ES-I3 (cell line): ENCODE measurements at regions not wholly inside any gene's neighbourhood (a gene's known extent, or its start where the extent isn't known, plus 50 kb on each side); places are given as distances from the start of the nearest gene placed in this dataset.

Source experiments
- H3K36me3 ChIP-seq: 2 replicates; pipeline ENCODE4 v1.6.1; 2013; ENCODE audit warnings: mild to moderate bottlenecking, low read length, control low read depth, moderate library complexity; ENCODE audit not compliant: insufficient read depth
- H3K4me1 ChIP-seq: 2 replicates; pipeline ENCODE4 v1.6.1; 2013; ENCODE audit warnings: mild to moderate bottlenecking, control low read depth, low read length; ENCODE audit not compliant: insufficient read depth
- H3K9ac ChIP-seq: 2 replicates; pipeline ENCODE4 v1.6.1; 2013; ENCODE audit warnings: low read depth, mild to moderate bottlenecking, low read length, moderate library complexity
- H3K9me3 ChIP-seq: 2 replicates; pipeline ENCODE4 v1.6.1; 2013; ENCODE audit warnings: mild to moderate bottlenecking, low read length, moderate library complexity; ENCODE audit not compliant: control insufficient read depth, insufficient read depth

GRCh38 chr1:239952348-239953308 lies 139.1 kb upstream of the FMN2 start:
- Histone ChIP-seq H3K9ac (no peak overlapping the region), H3K36me3 (no peaks in the 10 kb centered on the region), H3K9me3 (no peaks in the 10 kb centered on the region), H3K4me1 (no peaks in the 10 kb centered on the region)

- no peaks in the 10 kb centered on the region for H3K36me3 ChIP-seq
- no peaks in the 10 kb centered on the region for H3K4me1 ChIP-seq
- no peak overlapping the region for H3K9ac ChIP-seq
- no peaks in the 10 kb centered on the region for H3K9me3 ChIP-seq
Measured at GRCh38 chr1:239954836-239955235, 136.8 kb upstream of the FMN2 start.

GRCh38 chr1:239955431-239955830 lies 136.3 kb upstream of the FMN2 start:
- no peak overlapping the region for H3K9ac ChIP-seq
- no peaks in the 10 kb centered on the region for H3K4me1 ChIP-seq
- H3K9me3 ChIP-seq, result no peaks in the 10 kb centered on the region
- no peaks in the 10 kb centered on the region for H3K36me3 ChIP-seq

- Histone ChIP-seq H3K9ac (no peak overlapping the region), H3K4me1 (no peaks in the 10 kb centered on the region), H3K9me3 (no peaks in the 10 kb centered on the region), H3K36me3 (no peaks in the 10 kb centered on the region)
Measured at GRCh38 chr1:239956263-239956662, 135.4 kb upstream of the FMN2 start.

- Histone ChIP-seq H3K36me3 (no peaks in the 10 kb centered on the region), H3K9ac (no peak overlapping the region), H3K9me3 (no peaks in the 10 kb centered on the region), H3K4me1 (no peaks in the 10 kb centered on the region)
Measured at GRCh38 chr1:239958063-239958462, 133.6 kb upstream of the FMN2 start.

- Histone ChIP-seq H3K36me3 (no peaks in the 10 kb centered on the region), H3K4me1 (no peaks in the 10 kb centered on the region), H3K9ac (no peak overlapping the region)
Measured at GRCh38 chr1:239960366-239960765, 131.3 kb upstream of the FMN2 start.

GRCh38 chr1:239963856-239964255 lies 127.8 kb upstream of the FMN2 start:
- no peaks in the 10 kb centered on the region for H3K4me1 ChIP-seq
- no peaks in the 10 kb centered on the region for H3K36me3 ChIP-seq
- H3K9ac ChIP-seq, result no peak overlapping the region
- no peaks in the 10 kb centered on the region; the same call in 1 of the 2 replicates for H3K9me3 ChIP-seq

More at GRCh38 chr1:239960366-239960765, 131.3 kb upstream of the FMN2 start:
- H3K9me3 ChIP-seq, result no peaks in the 10 kb centered on the region

GRCh38 chr1:239976130-239976968 lies 115.3 kb upstream of the FMN2 start:
- Histone ChIP-seq H3K9me3 (peaks cover 7% of the 10 kb centered on the region), H3K4me1 (no peaks in the 10 kb centered on the region), H3K36me3 (no peaks in the 10 kb centered on the region), H3K9ac (no peak overlapping the region)

- Histone ChIP-seq H3K9ac (no peak overlapping the region), H3K36me3 (no peaks in the 10 kb centered on the region), H3K9me3 (peaks cover 7% of the 10 kb centered on the region), H3K4me1 (no peaks in the 10 kb centered on the region)
Measured at GRCh38 chr1:239977416-239977815, 114.3 kb upstream of the FMN2 start.

- Histone ChIP-seq H3K9ac (no peak overlapping the region), H3K4me1 (no peaks in the 10 kb centered on the region), H3K9me3 (peaks cover 11% of the 10 kb centered on the region), H3K36me3 (no peaks in the 10 kb centered on the region)
Measured at GRCh38 chr1:239979456-239979855, 112.2 kb upstream of the FMN2 start.

GRCh38 chr1:239982762-239983161 lies 108.9 kb upstream of the FMN2 start:
- H3K36me3 ChIP-seq, result no peaks in the 10 kb centered on the region
- peaks cover 16% of the 10 kb centered on the region for H3K9me3 ChIP-seq
- no peak overlapping the region for H3K9ac ChIP-seq
- H3K4me1 ChIP-seq, result no peaks in the 10 kb centered on the region

GRCh38 chr1:239985044-239985443 lies 106.6 kb upstream of the FMN2 start:
- H3K9ac ChIP-seq, result no peak overlapping the region
- no peaks in the 10 kb centered on the region for H3K4me1 ChIP-seq
- H3K36me3 ChIP-seq, result no peaks in the 10 kb centered on the region
- H3K9me3 ChIP-seq, result peaks cover 9% of the 10 kb centered on the region

GRCh38 chr1:239987103-239987745 lies 104.5 kb upstream of the FMN2 start:
- H3K36me3 ChIP-seq, result no peaks in the 10 kb centered on the region
- no peaks in the 10 kb centered on the region for H3K4me1 ChIP-seq
- H3K9me3 ChIP-seq, result peaks cover 11% of the 10 kb centered on the region
- no peak overlapping the region for H3K9ac ChIP-seq

- no peak overlapping the region for H3K9ac ChIP-seq
- no peaks in the 10 kb centered on the region for H3K4me1 ChIP-seq
- no peaks in the 10 kb centered on the region for H3K36me3 ChIP-seq
- peaks cover 3% of the 10 kb centered on the region; the same call in 1 of the 2 replicates for H3K9me3 ChIP-seq
Measured at GRCh38 chr1:239989990-239990389, 101.7 kb upstream of the FMN2 start.
